ENCODE measurements at regions not wholly inside any gene's neighbourhood (a gene's known extent, or its start where the extent isn't known, plus 50 kb on each side); places are given as distances from the start of the nearest gene placed in this dataset.

- TF ChIP-seq, protein P1, sequence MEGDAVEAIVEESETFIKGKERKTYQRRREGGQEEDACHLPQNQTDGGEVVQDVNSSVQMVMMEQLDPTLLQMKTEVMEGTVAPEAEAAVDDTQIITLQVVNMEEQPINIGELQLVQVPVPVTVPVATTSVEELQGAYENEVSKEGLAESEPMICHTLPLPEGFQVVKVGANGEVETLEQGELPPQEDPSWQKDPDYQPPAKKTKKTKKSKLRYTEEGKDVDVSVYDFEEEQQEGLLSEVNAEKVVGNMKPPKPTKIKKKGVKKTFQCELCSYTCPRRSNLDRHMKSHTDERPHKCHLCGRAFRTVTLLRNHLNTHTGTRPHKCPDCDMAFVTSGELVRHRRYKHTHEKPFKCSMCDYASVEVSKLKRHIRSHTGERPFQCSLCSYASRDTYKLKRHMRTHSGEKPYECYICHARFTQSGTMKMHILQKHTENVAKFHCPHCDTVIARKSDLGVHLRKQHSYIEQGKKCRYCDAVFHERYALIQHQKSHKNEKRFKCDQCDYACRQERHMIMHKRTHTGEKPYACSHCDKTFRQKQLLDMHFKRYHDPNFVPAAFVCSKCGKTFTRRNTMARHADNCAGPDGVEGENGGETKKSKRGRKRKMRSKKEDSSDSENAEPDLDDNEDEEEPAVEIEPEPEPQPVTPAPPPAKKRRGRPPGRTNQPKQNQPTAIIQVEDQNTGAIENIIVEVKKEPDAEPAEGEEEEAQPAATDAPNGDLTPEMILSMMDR (IDR thresholded peaks at IDR 0.05) = no peak
- DNase-seq (ENCODE audit: low spot score) = no peak
- Histone ChIP-seq H3K27ac (no peak overlapping the region), H3K4me3 (no peak overlapping the region)
Observed at GRCh38 chr18:59047321-59048047, 92.2 kb upstream of the SEC11C start.

DNA sequence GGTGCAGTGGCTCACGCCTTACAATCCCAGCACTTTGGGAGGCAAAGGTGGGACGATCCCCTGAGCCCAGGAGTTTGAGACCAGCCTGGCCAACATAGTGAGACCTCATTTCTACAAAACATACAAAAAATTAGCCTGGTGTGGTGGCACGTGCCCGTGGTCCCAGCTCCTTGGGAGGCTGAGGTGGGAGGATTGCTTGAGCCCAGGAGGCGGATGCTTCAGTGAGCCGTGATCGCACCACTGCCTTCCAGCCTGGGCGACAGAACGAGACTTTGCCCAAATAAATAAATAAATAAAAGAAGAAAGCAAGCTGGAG lies 91.7 kb upstream of the SEC11C start:
- TF ChIP-seq, protein P1 (IDR thresholded peaks at IDR 0.05) = no peak
- H3K4me3 ChIP-seq = no peak overlapping the region
- no peak for DNase-seq (ENCODE audit: low spot score)
- no peak overlapping the region for H3K27ac ChIP-seq

DNA sequence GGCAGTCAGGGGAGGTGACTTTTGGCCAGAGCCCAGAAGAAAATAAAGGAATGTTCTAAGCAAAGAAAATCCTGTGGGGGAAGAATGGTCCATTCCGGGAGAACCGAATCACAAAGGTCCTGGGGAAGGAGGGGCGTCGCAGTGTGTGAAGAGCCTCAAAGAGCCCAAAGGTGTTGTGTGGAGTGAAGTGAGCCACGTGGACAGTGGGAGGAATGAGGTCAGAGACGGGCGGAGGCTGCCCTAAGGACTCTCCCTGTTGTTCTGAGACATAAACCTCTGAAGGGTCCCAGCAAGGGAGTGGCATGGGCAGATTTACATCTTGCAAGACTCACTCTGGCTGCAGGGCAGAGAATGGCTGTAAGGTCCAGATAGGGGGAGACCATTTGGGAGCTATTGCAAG lies 91.3 kb upstream of the SEC11C start:
- Histone ChIP-seq H3K27ac (no peak overlapping the region), H3K4me3 (no peak overlapping the region)
- DNase-seq (ENCODE audit: low spot score) = no peak
- TF ChIP-seq, protein P1 (IDR thresholded peaks at IDR 0.05) = no peak

DNA sequence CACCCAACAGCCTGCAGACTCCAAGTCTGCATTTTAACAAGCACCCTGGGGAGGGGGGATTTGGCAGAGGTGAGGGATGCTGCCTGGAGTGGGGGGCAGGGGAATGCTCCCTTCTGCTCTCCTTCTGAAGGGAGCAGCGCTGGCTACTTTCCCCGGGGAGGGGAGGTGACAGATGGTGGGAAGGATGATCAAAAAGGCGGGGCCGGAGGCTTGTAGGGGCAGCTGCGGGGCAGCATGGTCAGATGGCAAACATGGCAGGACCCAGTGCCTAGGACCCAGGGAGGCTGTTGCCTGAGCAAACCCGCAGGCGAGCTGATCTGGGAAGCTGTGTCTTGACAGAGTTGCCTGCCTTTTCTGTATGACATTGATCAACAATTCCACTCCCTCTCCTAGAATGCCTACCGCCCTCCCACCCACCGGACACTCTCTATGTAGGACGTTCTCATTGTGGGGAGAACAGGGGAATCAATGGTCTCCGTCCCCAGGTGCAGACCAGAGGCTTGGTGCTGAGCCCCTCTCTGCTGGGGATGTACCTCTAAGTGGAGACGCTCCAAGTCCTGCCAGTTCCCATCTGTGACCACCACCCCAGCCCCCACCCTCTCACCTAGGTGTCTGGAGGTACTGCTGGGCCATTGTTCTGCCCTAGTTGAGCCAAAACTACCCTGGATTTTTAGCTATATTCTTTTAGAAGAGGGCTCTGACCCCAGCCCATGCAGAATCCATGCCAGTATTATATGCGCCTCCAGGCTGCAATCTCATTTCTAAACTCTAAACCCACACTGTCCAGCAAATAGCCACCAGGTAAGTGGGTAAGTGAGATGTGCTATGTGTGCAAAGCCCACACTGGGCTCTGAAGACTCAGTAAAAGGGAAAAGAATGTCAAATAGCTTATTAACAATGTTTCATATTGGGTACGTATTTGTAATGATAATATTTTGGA lies 89.7 kb upstream of the SEC11C start:
- no peak overlapping the region for H3K4me3 ChIP-seq
- H3K27ac ChIP-seq = no peak overlapping the region
- peak; percentile 52 for DNase-seq (ENCODE audit: low spot score)
- TF ChIP-seq, protein P1 (IDR thresholded peaks at IDR 0.05) = no peak

GRCh38 chr18:59050661-59051057 lies 89.0 kb upstream of the SEC11C start:
- no peak overlapping the region for H3K27ac ChIP-seq
- TF ChIP-seq, protein P1 (IDR thresholded peaks at IDR 0.05) = no peak
- peak; percentile 19 for DNase-seq (ENCODE audit: low spot score)

DNA sequence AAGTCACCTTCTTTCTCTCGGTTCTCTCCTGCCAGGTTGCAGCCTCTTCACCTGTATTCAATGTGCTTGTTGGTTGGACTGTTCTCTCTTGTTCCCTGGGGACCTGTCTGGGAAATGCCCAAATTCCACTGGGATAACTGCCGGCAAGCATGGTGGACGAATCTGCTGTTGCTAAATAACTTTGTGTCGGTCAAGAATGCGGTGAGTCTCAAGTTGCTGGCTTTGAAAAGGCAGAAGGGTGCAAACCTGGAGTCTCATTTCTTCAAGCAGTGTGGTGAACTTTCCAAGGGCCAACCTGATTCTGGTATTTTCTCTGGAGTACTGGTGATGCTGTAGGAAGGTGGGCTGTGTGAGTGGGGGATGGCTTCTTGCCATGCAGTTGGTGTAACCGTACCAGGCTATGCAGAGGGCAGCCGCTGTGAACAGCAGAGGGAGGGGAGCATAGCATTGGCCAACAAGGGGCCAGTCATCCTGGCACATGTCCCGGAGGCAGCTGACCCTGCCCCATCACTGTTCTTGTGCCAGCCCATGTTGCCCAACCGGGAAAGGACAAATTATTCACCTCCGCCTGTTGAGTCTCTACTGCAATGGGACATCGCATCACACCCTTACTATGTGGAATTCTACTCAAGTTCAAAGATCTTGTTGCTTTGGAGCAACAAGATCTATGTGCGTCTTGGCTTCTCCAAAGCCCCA lies 88.1 kb upstream of the SEC11C start:
- Histone ChIP-seq H3K27ac (peak overlapping the region; percentile 11 to 86), H3K4me3 (peak overlapping the region; percentile 39)
- peak; percentile 89 for DNase-seq (ENCODE audit: low spot score)
- TF ChIP-seq, protein P1 (IDR thresholded peaks at IDR 0.05) = no peak

More at GRCh38 chr18:59050661-59051057, 89.0 kb upstream of the SEC11C start:
- no peak overlapping the region for H3K4me3 ChIP-seq
